ENCODE measurements at regions not wholly inside any gene's neighbourhood (a gene's known extent, or its start where the extent isn't known, plus 50 kb on each side); places are given as distances from the start of the nearest gene placed in this dataset.
A peak's percentile ranks its signal among the peaks of the same experiment; 100 is the strongest.

DNA sequence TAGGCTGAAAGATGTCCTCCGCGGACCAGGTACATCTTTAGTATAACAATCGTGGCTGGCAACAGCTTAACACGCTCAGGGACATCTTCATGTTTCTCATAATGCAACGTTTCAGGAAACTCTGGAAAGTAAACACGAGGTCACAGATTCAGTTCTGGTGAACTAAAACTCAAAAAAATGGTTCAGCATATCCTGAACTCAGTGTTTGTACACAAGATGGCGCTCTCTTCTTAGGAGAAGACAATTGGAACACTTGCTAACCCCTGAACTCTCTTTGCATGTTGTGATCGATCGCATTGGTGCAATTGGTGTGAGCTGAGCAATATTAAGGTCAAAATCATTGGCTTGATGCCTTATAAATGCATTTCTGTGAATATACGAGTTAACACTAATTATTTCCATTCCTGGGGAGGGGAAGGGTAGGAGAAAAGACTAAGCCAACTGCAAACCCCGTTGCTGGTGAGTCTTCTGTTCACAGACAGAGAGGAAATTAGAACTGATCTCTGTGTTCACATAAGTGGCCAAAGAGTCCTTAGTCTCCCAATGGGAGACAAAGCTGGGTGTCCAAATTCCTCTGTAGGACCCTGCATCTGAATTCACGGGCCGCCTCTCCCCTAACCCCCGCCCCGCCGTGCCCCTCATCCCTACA lies 52.6 kb upstream of the FAM180A start:
- no peak overlapping the region for H3K27ac ChIP-seq (ENCODE audit: low read depth)
- H3K27me3 ChIP-seq (ENCODE audit: insufficient read depth) = no peaks in the 10 kb centered on the region
- no peak for TF ChIP-seq POLR2AphosphoS5 (IDR thresholded peaks at IDR 0.05; ENCODE audit: low read depth)
- TF ChIP-seq, protein P1, sequence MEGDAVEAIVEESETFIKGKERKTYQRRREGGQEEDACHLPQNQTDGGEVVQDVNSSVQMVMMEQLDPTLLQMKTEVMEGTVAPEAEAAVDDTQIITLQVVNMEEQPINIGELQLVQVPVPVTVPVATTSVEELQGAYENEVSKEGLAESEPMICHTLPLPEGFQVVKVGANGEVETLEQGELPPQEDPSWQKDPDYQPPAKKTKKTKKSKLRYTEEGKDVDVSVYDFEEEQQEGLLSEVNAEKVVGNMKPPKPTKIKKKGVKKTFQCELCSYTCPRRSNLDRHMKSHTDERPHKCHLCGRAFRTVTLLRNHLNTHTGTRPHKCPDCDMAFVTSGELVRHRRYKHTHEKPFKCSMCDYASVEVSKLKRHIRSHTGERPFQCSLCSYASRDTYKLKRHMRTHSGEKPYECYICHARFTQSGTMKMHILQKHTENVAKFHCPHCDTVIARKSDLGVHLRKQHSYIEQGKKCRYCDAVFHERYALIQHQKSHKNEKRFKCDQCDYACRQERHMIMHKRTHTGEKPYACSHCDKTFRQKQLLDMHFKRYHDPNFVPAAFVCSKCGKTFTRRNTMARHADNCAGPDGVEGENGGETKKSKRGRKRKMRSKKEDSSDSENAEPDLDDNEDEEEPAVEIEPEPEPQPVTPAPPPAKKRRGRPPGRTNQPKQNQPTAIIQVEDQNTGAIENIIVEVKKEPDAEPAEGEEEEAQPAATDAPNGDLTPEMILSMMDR (conservative IDR thresholded peaks at IDR 0.05; ENCODE audit: low read depth in 2 of 2) = peak; percentile 89 to 92
- Mint-ChIP-seq H3K4me3 (peak overlapping the region; percentile 27; the same call in 1 of the 3 replicates), H3K36me3 (ENCODE audit: low read depth) (no peaks in the 10 kb centered on the region), H3K27me3 (ENCODE audit: insufficient read depth, low read depth, poor library complexity) (no peaks in the 10 kb centered on the region), H3K4me1 (peaks cover 7% of the 10 kb centered on the region; the same call in 2 of the 3 replicates), H3K27ac (no peak overlapping the region), H3K9me3 (no peaks in the 10 kb centered on the region)
- peak overlapping the region; percentile 79 for H2AFZ ChIP-seq
- peak; percentile 88 for DNase-seq (ENCODE audit: low spot score)
- H3F3A ChIP-seq (replicated peaks; ENCODE audit: low read depth) = no peaks in the 10 kb centered on the region
- peak overlapping the region; percentile 21; the same call in 1 of the 2 replicates for H3K4me3 ChIP-seq
- peak overlapping the region; percentile 61 for H3K4me2 ChIP-seq
- peak; percentile 90 for ATAC-seq
- H4K20me1 ChIP-seq (replicated peaks; ENCODE audit: insufficient read depth) = no peaks in the 10 kb centered on the region
- H3K9me2 ChIP-seq (ENCODE audit: insufficient read depth) = peaks cover 3% of the 10 kb centered on the region; the same call in 1 of the 2 replicates
- no peaks in the 10 kb centered on the region for H3K4me1 ChIP-seq (ENCODE audit: insufficient read depth)
- no peaks in the 10 kb centered on the region for H3K36me3 ChIP-seq (ENCODE audit: insufficient read depth)
- H3K79me2 ChIP-seq (replicated peaks; ENCODE audit: insufficient read depth) = no peaks in the 10 kb centered on the region

DNA sequence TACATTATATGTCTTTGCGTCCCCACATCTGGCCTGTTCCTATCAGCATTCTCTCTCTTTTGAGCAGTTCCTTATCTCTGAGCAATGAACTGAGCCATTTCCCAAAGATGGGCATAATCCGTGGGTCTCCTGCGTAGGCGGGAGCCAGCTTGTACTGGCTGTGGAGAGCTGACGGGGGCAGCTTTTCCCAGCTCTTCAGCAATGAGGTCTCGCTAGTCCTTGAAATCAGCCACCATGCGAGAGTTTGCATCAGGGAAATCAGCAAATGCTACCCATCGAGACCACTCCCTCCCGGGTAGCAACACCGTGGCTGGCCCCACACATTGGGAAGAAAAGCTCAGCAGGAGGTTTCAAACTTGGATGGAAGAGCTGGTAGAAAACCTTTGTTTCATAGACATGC lies 51.9 kb upstream of the FAM180A start:
- peaks cover 7% of the 10 kb centered on the region; the same call in 2 of the 3 replicates for H3K4me1 Mint-ChIP-seq
- no peaks in the 10 kb centered on the region for H3K27me3 Mint-ChIP-seq (ENCODE audit: insufficient read depth, low read depth, poor library complexity)
- no peak for TF ChIP-seq POLR2AphosphoS5 (IDR thresholded peaks at IDR 0.05; ENCODE audit: low read depth)
- TF ChIP-seq EZH2phosphoT487 (IDR thresholded peaks at IDR 0.05; ENCODE audit: unreplicated experiment) = no peak
- TF ChIP-seq, protein P1 (conservative IDR thresholded peaks at IDR 0.05; ENCODE audit: low read depth in 2 of 2) = peak in 1 of 2 experiments; percentile 16; a peak in 1 of 4 replicates
- TF ChIP-seq, protein P2, sequence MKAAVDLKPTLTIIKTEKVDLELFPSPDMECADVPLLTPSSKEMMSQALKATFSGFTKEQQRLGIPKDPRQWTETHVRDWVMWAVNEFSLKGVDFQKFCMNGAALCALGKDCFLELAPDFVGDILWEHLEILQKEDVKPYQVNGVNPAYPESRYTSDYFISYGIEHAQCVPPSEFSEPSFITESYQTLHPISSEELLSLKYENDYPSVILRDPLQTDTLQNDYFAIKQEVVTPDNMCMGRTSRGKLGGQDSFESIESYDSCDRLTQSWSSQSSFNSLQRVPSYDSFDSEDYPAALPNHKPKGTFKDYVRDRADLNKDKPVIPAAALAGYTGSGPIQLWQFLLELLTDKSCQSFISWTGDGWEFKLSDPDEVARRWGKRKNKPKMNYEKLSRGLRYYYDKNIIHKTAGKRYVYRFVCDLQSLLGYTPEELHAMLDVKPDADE (IDR thresholded peaks at IDR 0.05) = no peak
- peak overlapping the region; percentile 79 for H2AFZ ChIP-seq
- no peaks in the 10 kb centered on the region for H3F3A ChIP-seq (replicated peaks; ENCODE audit: low read depth)
- H3K4me3 ChIP-seq = peak overlapping the region; percentile 21; the same call in 1 of the 2 replicates
- H3K9me2 ChIP-seq (ENCODE audit: insufficient read depth) = peaks cover 3% of the 10 kb centered on the region; the same call in 1 of the 2 replicates
- H3K36me3 Mint-ChIP-seq (ENCODE audit: low read depth) = no peaks in the 10 kb centered on the region
- no peaks in the 10 kb centered on the region for H3K79me2 ChIP-seq (replicated peaks; ENCODE audit: insufficient read depth)
- no peaks in the 10 kb centered on the region for H4K20me1 ChIP-seq (replicated peaks; ENCODE audit: insufficient read depth)
- no peaks in the 10 kb centered on the region for H3K9me3 Mint-ChIP-seq
- H3K4me2 ChIP-seq = peak overlapping the region; percentile 61
- H3K36me3 ChIP-seq (ENCODE audit: insufficient read depth) = no peaks in the 10 kb centered on the region
- H3K27me3 ChIP-seq (ENCODE audit: insufficient read depth) = no peaks in the 10 kb centered on the region
- H3K27ac ChIP-seq (ENCODE audit: low read depth) = no peak overlapping the region
- H3K4me3 Mint-ChIP-seq = 0 out of 3 replicates have a peak overlapping the region, but pooled peaks have one; percentile 27
- DNase-seq (ENCODE audit: low spot score) = peak; percentile 56
- peak overlapping the region; percentile 65; the same call in 1 of the 2 replicates for H3K27ac Mint-ChIP-seq
- ATAC-seq = peak; percentile 80
- no peaks in the 10 kb centered on the region for H3K4me1 ChIP-seq (ENCODE audit: insufficient read depth)

Measured in GM23338 (cell line).